HG02943 (cell line): ENCODE measurements at regions not wholly inside any gene's neighbourhood (a gene's known extent, or its start where the extent isn't known, plus 50 kb on each side); places are given as distances from the start of the nearest gene placed in this dataset.
"Not testable (repeated sequence)": the region's sequence is repeated elsewhere in the genome, so short reads cannot be mapped to it uniquely, and the experiment has no call there.

ENCODE experiments used
- ATAC-seq: cut with Tn5 transposase; IDR thresholded peaks from one replicate; pipeline ENCODE4 v1.9.1; 2021; ENCODE audit warnings: mild to moderate bottlenecking, low read depth, moderate library complexity; ENCODE audit not compliant: unreplicated experiment

DNA sequence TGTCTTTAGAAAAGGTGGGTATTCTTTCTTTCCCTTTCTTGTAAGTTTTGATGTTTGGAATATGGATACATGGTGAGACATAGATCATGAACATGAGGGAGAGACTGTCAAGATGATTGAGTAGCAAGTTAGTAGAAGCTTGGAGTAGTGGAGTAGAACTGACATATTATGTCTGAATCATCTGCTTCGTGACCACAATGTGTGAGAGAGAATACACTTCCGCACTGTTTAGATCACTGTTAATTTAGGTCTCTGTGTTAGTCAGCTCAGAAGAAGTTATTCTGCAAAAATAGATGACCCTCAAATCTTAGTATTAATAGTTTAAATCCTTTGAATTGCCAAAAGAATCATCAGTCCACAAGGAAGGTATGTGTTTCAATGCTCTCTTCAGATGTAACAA lies 151.0 kb downstream of the OXSM start:
- ATAC-seq = no peak

DNA sequence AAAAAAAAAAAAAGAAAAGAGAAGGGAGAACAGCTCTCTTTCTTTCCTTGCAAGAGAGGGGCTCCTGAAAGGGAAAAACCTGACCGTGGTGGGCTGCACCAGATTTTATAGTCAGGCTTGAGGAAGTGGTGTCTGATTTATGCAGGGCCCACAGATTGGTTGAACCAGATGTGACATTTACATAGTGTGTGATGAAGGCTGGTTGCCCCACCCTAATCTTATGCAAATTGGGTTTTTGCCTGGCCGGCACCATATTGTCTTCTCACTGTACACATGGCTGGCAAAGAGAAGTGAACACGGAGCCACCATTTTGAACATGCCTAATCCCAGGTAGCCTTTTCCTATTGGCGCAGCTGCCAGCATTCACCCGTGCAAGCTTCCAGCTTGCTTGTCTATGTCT lies 154.4 kb downstream of the OXSM start:
- no peak for ATAC-seq

DNA sequence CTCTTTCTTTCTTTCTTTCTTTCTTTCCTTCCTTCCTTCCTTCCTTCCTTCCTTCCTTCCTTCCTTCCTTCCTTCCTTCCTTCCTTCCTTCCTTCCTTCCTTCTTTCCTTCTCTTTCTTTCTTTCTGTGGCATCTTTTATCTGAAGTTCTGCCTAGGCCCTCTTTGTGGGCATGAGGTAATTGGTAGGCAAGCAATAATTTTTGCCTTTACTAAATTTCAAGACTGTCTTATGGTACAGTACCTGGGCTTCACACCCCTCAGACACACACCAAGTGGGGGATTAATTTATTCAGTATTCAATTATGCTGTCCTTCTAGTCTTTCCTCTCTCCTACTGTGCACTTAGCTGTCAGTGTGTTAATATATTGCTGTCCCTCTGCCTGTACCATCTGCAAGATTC lies 155.5 kb downstream of the OXSM start:
- ATAC-seq = no peak

DNA sequence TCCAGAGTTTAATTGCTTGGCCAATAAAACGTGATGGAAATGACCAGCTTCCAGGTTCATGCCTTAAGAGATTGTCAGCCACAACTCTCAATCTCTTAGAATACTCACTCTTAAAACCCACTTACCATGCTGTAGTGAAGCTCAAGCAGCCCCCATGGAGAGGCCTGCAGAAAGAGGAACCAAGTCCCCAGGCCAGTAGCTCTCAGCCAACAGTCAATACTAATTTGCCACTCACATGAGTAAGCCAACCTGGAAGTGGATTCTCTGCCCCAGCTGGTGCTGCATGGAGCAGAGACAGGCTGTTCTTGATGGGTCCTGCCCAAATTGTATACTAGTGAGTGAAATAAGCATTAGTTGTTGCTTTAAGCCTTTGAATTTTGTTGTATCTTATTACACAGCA lies 155.9 kb downstream of the OXSM start:
- no peak for ATAC-seq

DNA sequence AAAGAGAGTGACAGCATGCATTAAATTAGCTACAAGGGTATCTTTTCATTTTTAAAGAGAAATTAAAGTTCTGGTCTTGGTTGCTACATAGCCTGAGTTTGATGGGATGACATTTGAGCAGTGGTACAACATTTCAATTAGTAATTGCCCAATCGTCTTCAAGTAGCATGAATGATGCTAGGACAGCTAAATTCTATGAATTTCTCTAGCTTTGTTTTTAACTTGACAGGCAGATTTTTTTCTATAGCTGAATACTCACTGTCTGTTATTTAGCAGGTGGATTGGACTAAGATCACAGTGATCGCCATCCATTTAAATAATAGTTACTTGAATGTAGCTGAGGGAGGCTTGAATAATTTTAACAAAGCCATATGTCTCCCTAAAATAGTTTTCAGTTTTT lies 162.2 kb downstream of the OXSM start:
- no peak for ATAC-seq

DNA sequence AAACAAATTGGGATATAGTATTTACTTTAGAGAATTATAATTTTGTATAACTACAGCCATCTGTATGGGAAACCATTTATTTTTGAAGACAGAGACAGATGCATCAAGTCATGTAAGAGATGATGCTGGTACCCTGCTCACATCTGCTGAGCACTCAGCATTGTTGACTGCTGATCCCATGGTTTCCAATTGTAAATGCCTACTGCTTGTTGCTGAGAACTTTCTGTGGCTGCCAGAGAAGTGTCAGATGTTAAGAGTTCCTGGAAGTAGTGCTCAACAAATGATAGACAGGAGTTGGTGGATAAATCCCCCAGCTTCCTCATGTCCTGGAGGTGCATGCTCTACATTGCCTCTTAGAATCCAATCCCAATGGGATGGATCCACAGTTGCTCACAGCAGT lies 167.1 kb downstream of the OXSM start:
- ATAC-seq = no peak

DNA sequence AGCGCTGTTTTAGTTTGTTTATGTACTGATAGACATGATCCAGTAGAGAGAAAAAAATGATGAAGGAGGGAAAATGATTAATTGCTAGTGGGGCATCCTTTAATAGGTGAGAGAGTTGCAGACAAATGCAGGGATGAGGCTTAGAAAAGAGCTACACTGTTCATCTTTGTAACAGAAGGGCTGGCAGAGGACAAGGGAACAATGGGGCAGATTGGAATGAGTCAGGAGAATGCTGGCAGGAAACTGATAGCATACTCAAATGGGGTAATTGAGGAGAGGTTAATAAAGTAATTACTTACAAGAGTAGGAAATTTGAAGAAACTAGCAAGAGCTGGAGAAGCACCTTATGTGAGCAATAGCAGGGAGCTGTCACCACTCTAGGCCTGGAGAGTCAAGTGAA lies 170.9 kb downstream of the OXSM start:
- no peak for ATAC-seq

DNA sequence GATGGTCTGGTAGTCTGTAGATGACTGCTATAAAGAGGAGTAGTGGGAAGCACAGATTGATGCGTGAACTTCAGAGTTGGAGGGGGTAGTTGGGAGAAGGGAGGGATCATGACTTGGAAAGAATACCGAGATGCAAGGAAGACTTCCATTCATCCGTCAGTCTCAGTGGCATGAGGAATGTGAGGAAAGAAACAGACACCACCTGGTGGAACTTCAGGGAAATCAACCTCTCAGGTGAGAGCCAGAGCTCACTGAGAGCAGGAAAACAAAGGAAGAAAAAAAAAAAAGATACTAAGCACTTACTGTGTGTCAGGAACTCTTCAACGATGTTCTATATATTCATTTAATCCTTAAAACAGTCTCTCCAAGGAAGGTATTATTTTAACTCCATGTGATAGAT lies 172.4 kb downstream of the OXSM start:
- ATAC-seq = no peak

DNA sequence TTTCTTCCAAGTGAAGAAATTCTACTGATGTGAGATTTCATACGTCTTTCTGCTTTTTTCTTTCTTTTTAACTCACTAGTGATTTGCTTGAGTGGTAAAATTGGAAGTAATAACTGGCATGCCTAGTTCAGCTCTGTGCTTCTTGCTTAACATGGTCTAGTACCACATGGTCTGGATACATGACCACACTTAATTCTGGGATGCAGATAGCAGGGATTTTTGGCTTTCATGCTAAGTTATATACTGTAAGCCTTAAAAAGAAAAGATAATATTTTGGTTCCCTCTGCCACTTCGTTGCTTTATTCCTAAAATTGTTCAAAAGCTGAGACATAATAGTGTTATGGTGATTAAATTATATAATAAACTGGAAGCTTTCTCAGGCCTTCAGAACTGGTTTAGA lies 174.3 kb downstream of the OXSM start:
- no peak for ATAC-seq

DNA sequence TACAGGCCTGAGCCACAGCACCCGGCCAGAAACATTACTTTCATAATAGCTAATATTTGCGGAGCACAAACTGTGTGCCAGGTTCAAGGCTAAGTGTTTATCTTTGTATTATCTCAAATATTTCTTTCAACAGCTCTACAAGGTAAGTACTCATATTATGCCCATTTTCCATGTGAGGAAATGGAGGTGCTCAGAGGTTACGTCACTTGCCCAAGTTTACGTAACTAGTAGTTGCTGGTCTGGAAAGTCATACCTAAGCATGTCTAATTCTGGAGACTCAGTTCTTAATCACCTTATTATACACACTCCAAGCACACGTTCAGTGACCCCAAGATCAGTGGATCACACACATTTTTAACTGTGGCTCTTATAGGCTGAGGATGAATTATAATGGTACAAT lies 177.5 kb downstream of the OXSM start:
- ATAC-seq = no peak

DNA sequence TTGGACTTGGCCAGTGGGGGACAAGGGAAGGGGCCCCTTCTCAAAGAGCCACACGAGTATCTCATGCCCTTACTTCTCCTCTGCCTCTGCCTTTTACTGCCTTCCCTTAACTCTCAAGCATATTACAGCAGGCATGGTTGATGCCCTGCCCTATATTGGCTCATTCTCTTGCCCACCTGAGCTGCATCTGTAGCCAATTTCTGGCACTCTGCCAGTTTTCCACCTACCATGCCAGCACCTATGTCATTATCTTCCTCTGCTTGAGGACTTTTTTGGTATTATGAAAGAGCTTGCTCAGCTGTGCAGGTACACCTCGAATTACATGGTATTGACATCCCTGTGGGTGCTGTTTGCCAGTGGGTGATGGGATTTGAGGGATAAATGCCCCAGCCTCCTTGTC lies 181.8 kb downstream of the OXSM start:
- no peak for ATAC-seq

DNA sequence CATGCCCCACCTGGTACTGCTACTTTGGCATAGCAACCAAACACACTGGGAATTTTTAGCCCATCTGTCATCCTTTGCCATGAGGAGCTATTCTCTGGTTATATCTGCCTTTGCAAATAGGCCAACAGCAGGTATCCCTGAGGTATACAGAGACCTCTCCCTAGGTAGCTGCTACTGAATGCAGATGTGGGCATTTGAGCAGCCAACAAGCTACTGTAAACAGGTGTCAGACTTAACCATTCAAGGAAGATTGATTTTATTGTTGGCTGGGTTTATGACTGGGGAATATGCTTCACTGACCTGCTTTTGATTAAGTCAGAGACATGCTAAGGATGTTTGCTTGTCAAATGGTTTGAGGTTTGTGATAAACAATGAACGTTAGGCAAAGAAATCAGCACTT lies 183.2 kb downstream of the OXSM start:
- no peak for ATAC-seq

DNA sequence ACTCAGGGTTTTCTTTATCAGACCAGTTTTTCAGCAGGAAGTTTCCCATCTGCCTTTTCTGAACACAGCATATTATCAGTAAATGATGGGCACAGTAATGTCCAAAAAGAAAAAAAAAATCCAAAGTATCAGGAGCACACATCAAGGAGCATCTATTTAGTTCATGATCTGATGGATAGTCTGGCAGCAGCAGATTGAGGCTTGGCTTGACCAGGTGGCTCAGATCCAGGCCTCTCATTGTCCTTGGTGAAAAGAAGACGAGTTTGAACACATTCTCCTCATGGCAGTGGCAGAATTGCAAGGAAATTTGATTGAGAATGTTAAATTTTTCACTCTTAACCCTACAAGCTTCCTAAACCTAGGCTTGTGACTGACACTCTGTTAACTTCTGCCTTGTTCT lies 192.9 kb downstream of the OXSM start:
- ATAC-seq = no peak

DNA sequence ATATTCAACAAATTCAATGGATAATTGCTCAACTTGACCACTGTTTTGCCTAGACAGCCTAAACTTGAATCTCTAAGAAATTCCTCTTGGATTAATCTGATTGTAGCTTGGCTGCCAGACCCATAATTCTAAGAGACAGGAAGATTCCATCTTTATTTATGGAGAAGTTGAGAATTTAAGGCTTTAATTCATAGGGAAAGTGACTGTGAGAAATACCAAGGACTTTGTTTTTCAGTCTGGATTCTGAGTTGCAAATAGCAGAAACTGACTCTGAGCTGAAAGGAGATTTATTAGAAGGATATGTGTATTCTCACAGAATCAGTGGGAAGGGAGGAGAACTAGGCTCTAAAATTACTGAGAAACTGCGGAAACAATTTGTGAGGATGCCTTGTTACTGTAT lies 195.7 kb downstream of the OXSM start:
- no peak for ATAC-seq

DNA sequence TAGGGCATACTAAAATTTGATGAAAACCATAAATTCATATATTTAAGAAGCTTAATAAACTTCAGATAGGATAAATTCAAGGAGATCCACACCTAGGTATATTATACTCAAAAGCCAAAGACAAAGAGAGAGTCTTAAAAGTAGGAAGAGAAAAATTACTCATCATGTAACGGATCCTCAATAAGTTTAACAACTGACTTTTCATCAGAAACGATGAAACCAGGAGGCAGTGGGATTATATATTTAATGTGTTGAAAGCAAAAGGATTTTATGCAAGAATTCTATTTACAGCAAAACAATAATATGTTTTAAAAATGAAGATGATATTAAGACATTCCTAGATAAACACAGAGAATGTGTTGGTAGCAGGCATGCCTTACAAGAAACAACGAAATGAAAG lies 202.7 kb downstream of the OXSM start:
- no peak for ATAC-seq

DNA sequence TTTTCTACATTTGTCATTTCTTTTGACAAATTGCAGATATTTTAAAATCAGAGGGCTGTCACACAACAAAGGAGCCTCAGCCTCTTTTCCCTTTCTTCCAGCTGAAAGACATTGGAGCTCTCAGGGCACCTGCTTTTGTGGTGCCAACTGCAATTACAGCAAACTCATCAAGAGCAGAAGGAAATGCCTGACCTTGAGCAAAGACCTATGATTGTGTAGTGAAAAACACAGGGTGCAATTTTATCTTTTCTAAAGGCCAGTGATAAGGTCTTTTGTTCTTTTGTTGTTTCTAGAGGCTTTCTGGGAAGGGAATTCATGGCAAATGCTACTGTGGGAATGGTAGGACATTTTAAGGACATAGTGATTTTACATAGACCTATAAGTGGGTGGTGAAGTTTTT lies 214.3 kb downstream of the OXSM start:
- ATAC-seq = no peak

DNA sequence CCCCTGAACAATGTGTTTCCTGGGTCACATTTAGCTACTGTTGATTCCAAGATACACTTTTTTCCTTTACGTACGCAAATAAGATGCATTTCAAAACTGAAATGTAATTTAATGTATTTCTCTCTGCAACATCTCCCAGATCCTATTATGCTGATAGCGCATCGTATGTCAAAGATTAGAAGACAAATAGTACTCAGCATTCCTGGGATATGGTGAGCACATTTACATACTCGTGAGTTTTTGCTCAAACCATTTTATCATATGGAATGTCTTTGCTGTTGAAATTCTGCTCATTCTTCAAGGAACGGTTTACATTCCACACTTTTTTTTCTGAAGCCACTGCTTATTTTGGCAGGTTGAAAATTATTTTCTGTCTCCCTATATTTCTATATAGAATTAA lies 221.4 kb downstream of the OXSM start:
- no peak for ATAC-seq

DNA sequence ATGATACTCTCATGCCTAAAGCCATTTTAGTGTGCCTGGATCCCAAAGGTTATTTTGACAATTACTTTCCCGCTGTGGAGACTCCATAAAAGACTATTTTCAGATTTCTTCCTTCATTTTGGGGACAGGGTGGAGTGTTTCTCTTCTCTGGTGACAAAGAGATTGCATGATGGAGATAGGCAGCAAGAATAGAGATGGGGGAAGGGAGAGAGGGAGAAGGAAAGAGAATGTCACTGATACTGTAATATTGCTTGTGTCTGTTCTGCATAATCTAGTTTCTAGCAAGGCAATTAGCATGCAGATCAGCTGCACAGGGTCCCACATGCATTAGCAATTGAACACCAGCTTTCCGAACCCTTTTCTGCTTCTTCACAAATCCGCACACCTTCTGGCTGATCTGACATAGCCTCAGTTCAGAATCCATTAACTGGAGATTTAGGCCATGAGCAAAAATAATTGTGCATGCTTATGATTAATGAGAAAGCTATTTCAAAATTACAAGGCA lies 222.4 kb downstream of the OXSM start:
- ATAC-seq = no peak

DNA sequence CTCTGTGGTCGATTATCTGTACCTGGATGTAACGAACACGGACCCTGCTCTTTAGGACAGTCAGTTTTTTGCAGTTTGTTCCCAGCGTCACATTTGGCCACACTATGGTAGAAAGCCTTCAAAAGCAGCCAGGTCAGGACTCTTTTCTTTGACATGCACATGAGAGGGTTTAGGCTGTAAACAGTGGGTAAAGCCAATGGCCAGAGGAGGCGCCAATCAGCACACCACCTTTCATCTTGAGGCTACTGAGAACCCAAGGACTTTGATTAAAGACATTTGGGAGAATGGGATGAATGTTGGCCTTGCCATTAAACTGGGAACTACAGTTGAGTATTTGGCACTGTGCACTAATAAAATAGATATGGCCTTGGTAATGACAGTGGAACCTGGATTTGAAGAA lies 225.9 kb downstream of the OXSM start:
- no peak for ATAC-seq

DNA sequence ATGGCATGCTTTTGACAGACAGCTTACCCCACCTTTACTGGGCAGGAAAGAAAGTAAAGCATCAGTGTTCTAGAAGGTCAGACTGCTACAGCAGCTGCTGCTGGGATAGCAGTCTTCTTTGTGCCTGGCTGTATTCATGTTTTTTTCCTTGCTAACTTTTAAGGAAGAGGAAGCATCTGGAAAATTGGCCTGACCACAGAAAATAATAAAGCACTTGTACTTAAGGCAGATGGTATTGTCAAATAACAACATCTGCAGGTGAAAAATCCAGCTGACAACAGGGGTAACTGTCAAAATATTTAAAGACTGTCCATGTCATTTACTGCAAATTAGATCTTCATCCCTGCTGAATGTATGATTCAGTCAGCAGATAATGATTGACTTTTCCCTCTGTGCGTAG lies 229.0 kb downstream of the OXSM start:
- no peak for ATAC-seq

DNA sequence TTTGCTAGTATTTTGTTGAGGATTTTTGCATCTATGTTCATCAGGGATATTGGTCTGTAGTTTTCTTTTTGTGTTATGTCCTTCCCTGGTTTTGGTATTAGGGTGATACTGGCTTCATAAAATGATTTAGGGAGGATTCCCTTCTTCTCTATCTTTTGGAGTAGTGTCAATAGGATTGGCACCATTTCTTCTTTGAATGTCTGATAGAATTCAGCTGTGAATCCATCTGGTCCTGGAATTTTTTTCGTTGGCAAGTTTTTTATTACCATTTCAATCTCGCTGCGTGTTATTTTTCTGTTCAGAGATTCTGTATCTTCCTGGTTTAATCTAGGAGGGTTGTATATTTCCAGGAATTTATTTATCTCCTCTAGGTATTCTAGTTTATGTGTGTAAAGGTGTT lies 234.3 kb downstream of the OXSM start:
- not testable (repeated sequence) for ATAC-seq

DNA sequence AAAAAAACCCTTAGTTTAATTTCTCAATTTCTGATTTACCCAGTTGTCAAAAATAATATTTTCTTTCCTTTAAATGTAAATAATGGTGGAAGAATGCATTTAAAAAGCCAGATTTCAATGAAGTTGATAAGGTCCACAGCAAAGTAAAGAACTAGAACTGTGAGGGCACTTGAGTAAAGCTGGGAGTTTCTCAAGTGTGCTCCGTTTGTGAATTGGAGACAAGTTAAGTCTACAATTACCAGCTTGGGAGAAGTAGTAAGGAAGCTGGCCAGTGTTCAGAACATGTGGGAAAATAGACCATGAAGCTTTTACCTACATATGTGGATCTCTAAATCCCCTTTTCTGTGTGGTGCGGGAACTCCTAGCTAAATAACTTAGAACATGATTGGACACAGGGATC lies 239.4 kb downstream of the OXSM start:
- ATAC-seq = no peak

DNA sequence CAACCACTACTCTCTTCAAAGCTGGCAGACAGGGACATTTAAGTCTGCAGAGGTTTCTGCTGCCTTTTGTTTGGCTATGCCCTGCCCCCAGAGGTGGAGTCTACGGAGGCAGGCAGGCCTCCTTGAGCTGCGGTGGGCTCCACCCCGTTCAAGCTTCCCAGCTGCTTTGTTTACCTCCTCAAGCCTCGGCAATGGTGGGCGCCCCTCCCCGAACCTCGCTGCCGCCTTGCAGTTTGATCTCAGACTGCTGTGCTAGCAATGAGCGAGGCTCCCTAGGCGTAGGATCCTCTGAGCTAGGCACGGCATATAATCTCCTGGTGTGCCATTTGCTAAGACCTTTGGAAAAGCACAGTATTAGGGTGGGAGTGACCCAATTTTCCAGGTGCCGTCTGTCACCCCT lies 252.2 kb downstream of the OXSM start:
- ATAC-seq = not testable (repeated sequence)

DNA sequence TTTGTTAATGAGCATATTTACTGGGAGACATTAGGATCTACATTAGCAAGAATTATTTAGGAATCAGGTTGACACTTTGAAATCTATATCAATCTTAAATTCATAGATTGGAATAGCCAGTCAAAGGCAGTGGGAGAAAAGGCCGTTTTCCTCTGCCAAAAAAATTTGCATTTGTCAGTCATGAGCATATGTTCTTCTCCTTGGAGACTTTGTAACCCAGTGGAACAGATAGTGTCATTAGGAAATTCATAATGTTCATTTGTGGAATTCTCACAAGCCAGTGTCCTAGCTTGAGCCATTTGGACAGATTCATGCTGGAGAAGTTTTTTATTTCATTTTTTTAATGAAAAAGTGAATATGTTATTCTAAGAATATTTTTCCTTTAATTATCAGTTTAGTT lies 260.1 kb downstream of the OXSM start:
- no peak for ATAC-seq
